HG03520 (cell line): ENCODE measurements at regions not wholly inside any gene's neighbourhood (a gene's known extent, or its start where the extent isn't known, plus 50 kb on each side); places are given as distances from the start of the nearest gene placed in this dataset.
"Not testable (repeated sequence)": the region's sequence is repeated elsewhere in the genome, so short reads cannot be mapped to it uniquely, and the experiment has no call there.

Source experiments
- ATAC-seq: cut with Tn5 transposase; IDR thresholded peaks from one replicate; pipeline ENCODE4 v1.9.1; 2021; ENCODE audit warnings: mild to moderate bottlenecking, moderate library complexity; ENCODE audit not compliant: unreplicated experiment

DNA sequence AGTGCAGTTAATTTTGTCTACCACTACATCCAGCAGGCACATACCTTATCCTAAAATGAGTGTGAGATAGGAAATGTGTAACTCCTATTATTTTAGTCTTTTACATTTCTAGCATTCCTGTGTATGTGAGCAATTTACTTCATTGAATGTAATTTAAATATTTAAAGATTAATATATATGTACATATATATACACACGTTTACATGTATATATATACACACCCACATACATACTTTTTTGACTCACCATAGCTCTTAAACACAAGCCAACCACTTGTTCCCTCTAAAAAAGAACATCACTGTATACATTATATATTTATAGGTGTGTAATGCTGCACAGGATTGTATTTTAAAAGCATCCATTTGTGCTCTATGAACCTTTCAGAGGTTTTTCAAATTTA is 425.6 kb upstream of the NECTIN3 start:
- no peak for ATAC-seq

DNA sequence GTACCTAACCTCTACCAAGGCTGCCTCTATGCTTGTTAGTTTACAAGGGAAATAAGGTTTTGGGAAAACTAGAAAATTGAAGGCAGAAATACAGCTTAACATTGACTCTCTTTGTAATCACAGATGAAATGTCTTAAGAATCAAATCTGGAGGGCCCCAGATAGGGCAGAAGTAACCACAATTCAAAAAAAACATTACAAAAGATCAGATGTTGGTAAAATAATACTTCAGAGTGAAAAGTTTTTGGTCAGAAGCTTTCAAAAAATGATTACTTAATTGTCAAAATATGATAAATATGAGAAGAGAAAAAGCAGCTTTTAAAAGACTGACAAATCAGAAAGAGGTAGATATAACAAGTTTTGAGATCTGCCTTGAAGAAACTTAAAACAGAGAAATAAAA is 425.1 kb upstream of the NECTIN3 start:
- ATAC-seq = no peak

GRCh38 chr3:110647586-110647985 is 424.0 kb upstream of the NECTIN3 start:
- no peak for ATAC-seq

DNA sequence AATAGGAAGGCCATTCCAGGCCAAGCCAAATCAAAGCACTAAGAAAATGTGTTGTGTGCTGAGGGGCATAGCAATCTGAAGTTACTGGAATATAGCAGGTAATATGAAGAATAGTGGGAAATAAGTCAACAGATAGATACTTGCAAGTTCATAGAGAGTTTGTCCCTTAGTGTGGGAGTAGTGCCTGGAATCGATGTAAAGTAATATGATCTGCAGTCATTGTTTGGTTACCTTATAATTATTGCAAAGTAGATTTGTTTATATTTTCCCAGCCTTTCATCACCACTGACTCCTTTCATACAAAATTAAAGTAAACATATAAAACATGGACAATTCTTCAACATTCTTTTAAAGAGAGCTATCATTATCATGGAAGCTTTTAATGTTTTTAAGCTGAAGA is 420.9 kb upstream of the NECTIN3 start:
- no peak for ATAC-seq

GRCh38 chr3:110654843-110655502 is 416.6 kb upstream of the NECTIN3 start:
- no peak for ATAC-seq

- no peak for ATAC-seq
Observed at GRCh38 chr3:110656394-110657025, 415.1 kb upstream of the NECTIN3 start.

- ATAC-seq = no peak
Observed at GRCh38 chr3:110664148-110664547, 407.5 kb upstream of the NECTIN3 start.

GRCh38 chr3:110666495-110666894 is 405.1 kb upstream of the NECTIN3 start:
- no peak for ATAC-seq

DNA sequence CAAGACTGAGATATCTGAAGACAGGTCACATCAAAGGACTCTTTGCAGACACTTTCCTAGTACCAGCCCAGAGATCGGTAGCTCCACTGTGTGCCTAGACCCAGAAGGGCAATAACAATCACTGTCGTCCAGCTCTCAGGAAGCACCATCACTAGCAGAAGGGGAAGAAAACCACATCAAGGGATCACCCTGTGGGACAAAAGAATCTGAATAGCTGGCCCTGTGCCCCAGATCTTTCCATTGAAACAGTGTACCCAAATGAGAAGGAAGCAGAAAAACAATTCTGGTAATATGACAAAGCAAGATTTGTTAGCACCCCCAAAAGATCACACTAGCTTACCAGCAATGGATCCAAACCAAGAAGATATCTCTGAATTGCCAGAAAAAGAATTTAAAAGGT is 404.4 kb upstream of the NECTIN3 start:
- ATAC-seq = no peak

DNA sequence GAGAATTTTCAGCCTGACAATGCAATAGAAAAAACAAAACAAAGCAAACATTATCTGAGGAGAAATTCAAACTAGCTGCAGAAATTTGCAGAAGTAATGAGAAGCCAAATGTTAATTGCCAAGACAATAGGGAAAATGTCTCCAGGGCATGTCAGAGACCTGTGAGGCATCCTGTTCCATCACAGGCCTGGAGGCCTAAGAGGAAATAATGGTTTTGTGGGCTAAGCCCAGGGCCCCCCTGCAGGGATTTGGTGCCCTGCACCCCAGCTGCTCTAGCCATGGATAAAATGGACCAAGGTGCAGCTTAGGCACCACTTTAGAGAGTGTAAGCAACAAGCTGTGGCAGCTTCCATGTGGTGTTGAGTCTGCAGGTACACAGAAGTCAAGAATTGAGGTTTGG is 401.2 kb upstream of the NECTIN3 start:
- no peak for ATAC-seq

DNA sequence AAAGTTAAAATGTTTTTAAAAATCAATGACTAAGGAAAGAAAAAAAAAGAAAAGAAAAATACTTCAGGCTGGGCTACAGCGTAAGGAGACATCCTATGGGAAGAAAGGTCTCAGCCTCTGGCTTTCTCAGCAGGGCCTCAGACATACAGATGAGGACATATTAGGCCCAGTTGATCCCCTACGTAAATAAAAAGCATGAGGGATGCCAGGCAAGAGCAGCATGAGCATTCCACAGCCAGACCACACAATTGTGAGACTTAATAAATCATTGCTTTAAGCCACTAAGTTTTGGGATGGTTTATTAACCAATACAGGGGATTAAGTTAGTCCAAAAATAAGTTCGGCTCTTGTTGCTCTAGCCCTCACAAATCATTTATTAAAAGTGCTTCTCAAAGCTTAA is 394.1 kb upstream of the NECTIN3 start:
- no peak for ATAC-seq

GRCh38 chr3:110679285-110679684 is 392.3 kb upstream of the NECTIN3 start:
- ATAC-seq = no peak

DNA sequence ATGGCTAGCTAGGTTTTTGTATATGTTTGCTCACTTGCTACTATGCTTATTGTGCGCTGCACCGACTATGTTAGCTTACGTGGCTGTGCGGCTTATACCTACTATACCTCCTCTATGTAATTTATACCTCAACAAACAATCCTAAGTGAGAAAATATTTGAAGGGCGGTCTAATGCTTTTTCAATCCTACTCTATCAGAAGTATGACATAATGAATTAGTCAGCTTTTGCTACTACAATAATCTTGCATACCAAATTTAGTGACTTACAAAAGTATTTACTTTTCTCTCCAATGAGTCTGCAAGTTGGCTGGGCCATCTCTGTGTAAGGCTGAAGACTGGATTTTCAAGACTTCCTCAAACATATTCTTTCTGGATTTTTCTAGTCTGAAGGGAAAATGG is 391.2 kb upstream of the NECTIN3 start:
- ATAC-seq = no peak

- no peak for ATAC-seq
Observed at GRCh38 chr3:110684466-110684865, 387.1 kb upstream of the NECTIN3 start.

DNA sequence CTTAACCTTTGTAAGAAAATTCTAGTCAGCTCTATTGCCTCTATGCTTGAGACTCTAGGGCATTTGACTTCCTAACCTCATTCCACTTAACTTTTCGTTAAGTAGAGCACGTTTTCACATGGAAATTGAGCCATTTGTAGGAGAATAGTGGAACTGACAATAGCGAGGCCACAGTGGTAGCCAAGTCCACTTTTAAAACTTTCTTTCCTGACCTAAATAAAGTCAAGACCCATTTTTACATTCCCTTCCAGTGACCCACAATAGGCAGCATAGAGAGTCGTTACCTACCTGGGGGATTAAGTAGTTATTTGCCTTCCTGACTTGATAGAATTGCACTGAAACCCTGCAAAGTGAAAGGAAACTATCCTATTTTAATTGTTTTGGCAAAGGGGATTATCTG is 386.0 kb upstream of the NECTIN3 start:
- ATAC-seq = no peak

- no peak for ATAC-seq
Observed at GRCh38 chr3:110686701-110687100, 384.9 kb upstream of the NECTIN3 start.

GRCh38 chr3:110687138-110687537 is 384.5 kb upstream of the NECTIN3 start:
- no peak for ATAC-seq

DNA sequence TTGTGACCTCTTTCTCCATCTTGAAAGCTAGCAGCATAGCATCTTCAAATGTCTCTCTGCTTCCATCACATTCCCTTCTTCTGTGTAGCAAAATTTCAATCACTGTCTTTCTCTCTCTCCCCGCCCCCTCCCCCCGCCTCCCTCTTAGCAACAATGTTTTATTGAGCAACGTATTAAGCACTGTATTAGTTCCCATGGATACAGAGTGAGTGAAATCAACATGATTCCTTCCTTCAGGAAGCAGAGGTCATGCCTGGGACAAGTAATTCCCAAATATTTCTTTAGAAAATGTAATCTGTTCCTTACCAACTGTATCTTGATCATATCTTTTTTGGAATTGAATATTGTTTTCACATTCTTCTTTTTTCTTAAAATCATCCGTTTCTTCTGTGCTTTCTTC is 373.7 kb upstream of the NECTIN3 start:
- no peak for ATAC-seq

- ATAC-seq = not testable (repeated sequence)
Observed at GRCh38 chr3:110704332-110704731, 367.3 kb upstream of the NECTIN3 start.

DNA sequence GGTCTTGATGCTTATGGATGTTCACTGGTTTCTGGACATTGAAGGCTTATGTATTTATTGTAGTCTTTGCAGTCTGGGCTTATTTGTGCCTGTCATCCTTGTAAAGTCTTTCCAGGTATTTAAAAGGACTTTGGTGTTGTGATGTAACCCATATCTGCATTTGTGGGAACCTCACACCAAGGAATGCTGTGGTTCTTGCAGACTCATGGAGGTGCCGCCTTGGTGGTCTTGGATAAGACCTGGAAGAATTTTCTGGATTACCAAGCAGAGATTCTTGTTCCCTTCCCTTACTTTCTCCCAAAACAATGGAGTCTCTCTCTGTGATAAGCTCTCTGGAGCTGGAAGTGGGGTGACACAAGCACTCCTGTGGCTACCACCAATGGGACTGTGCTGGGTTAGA is 363.5 kb upstream of the NECTIN3 start:
- ATAC-seq = no peak

DNA sequence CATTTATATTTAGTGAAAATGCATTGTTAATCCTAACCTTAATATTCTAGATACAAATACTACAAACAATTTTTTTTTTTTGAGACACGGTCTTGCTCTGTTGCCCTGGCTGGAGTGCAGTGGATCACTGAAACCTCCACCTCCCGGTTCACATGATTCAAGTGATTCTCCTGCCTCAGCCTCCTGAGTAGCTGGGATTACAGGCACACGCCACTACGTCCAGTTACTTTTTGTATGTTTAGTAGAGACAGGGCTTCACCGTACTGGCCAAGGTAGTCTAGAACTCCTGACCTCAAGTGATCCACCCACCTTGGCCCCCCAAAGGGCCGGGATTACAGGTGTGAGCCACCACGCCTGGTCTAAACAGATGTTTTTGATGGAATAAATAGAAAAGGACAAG is 361.5 kb upstream of the NECTIN3 start:
- no peak for ATAC-seq

GRCh38 chr3:110710603-110711002 is 361.0 kb upstream of the NECTIN3 start:
- no peak for ATAC-seq
